HepG2 (cell line): ENCODE measurements at regions not wholly inside any gene's neighbourhood (a gene's known extent, or its start where the extent isn't known, plus 50 kb on each side); places are given as distances from the start of the nearest gene placed in this dataset.
"Not testable (repeated sequence)": the region's sequence is repeated elsewhere in the genome, so short reads cannot be mapped to it uniquely, and the experiment has no call there.

Experiments used
- ATAC-seq: fragments of 200-7000 bp; cut with Tn5 transposase; 3 replicates; pipeline ENCODE4 v1.9.1; 2020; ENCODE audit warnings: mild to moderate bottlenecking, moderate library complexity
- BruUV-seq: library from RNA; stranded (reverse); fragments of 400-500 nt; replicated peaks from 2 replicates; lab custom pipeline; 2021; lab: Mats Ljungman, UMichigan
- CTCF ChIA-PET: fragments of 300-600 bp; formaldehyde crosslinking; extraction: SDS; loops from one replicate; lab custom pipeline; 2021; ENCODE audit warnings: low total read pairs, inconsistent platforms, low intra/inter-chr PET ratio; lab: Yijun Ruan, JAX
- POLR2A ChIA-PET: fragments of 350-600 bp; sonication (Branson Sonifier 250); formaldehyde crosslinking; loops from one replicate; lab custom pipeline; 2020; ENCODE audit warnings: antibody characterized with exemption, inconsistent platforms; lab: Yijun Ruan, JAX
- DNase-seq: peaks from one replicate; pipeline ENCODE4 v3.0.0-alpha.2; 2015; ENCODE audit warnings: low spot score
- FAIRE-seq: peaks from 3 replicates; lab custom pipeline; 2011; peaks lifted over from hg19 to GRCh38; lab: Jason Lieb, UNC
- H2AFZ ChIP-seq: one replicate; pipeline ENCODE4 v1.6.1; 2011; ENCODE audit warnings: low read length, inconsistent platforms
- H3K27ac ChIP-seq: fragments of 300-600 bp; 3 replicates; pipeline ENCODE4 v1.8.0; 2011; ENCODE audit warnings: mixed run types, mild to moderate bottlenecking, mixed read lengths, low read length, inconsistent platforms; ENCODE audit not compliant: insufficient read depth; ENCODE audit errors: extremely low read length
- H3K27me3 ChIP-seq, 2 experiments: fragments of 200-600 bp in 1 of 2; 2 replicates in 1 of 2; 3 replicates in 1 of 2; pipeline versions ENCODE4 v1.6.0 to v1.8.0; 2011; ENCODE audit warnings: low read length in 2 of 2, mild to moderate bottlenecking in 2 of 2, moderate library complexity in 2 of 2, inconsistent platforms in 1 of 2; ENCODE audit not compliant: insufficient read depth in 2 of 2, control insufficient read depth in 1 of 2
- H3K36me3 ChIP-seq, 2 experiments: fragments of 200-600 bp in 1 of 2; replicated peaks in 1 of 2; 2 replicates in 1 of 2; 3 replicates in 1 of 2; pipeline versions ENCODE4 v1.5.1 to v1.8.0; 2011; ENCODE audit warnings: low read length in 2 of 2, inconsistent platforms in 1 of 2; ENCODE audit not compliant: insufficient read depth in 2 of 2, control insufficient read depth in 1 of 2
- H3K4me1 ChIP-seq: 2 replicates; pipeline ENCODE4 v1.5.1; 2012; ENCODE audit warnings: low read length, inconsistent platforms; ENCODE audit not compliant: insufficient read depth
- H3K4me2 ChIP-seq: 2 replicates; pipeline ENCODE4 v1.6.0; 2011; ENCODE audit warnings: low read depth, low read length, inconsistent platforms
- H3K4me3 ChIP-seq, 3 experiments: fragments of 200-600 bp in 1 of 3; sonication (generic), shearing (Covaris generic) in 1 of 3; replicated peaks in 1 of 3; 2 replicates each; pipeline ENCODE4 v1.5.1; 2011 to 2016; ENCODE audit warnings: low read length in 3 of 3, inconsistent platforms in 2 of 3, low read depth in 2 of 3, mild to moderate bottlenecking in 2 of 3, control low read depth in 1 of 3, mixed read lengths in 1 of 3; ENCODE audit not compliant: insufficient read depth in 1 of 3
- H3K79me2 ChIP-seq: one replicate; pipeline ENCODE4 v1.6.1; 2011; ENCODE audit warnings: low read length, inconsistent platforms; ENCODE audit not compliant: insufficient read depth
- H3K9ac ChIP-seq: 2 replicates; pipeline ENCODE4 v1.6.0; 2011; ENCODE audit warnings: mild to moderate bottlenecking, low read depth, low read length, inconsistent platforms; ENCODE audit not compliant: insufficient read depth
- H3K9me3 ChIP-seq: 2 replicates; pipeline ENCODE4 v1.5.1; 2012; ENCODE audit warnings: mild to moderate bottlenecking, low read length
- H4K20me1 ChIP-seq: 2 replicates; pipeline ENCODE4 v1.6.0; 2011; ENCODE audit warnings: inconsistent platforms, mild to moderate bottlenecking, low read length, moderate library complexity; ENCODE audit not compliant: insufficient read depth
- AGO2 ChIP-seq: fragments of 200-400 bp; formaldehyde crosslinking; optimal IDR thresholded peaks from 2 replicates; pipeline ENCODE3; 2017; ENCODE audit warnings: mild to moderate bottlenecking, low read depth, low read length, moderate library complexity
- HNRNPK ChIP-seq: fragments of 200-400 bp; formaldehyde crosslinking; IDR thresholded peaks from 2 replicates; pipeline ENCODE4 v1.6.1; 2018; ENCODE audit warnings: low read length, low read depth, moderate library complexity, mild to moderate bottlenecking; ENCODE audit not compliant: poor library complexity, severe bottlenecking
- KLF11 ChIP-seq: IDR thresholded peaks from 2 replicates; pipeline ENCODE4 v1.6.1; 2016; ENCODE audit warnings: missing compliant biosample characterization
- KMT2A ChIP-seq: sonication (generic); formaldehyde crosslinking; IDR thresholded peaks from 2 replicates; pipeline ENCODE4 v1.4.0; 2020; ENCODE audit warnings: missing genetic modification reagents
- MED13 ChIP-seq: sonication (generic); formaldehyde crosslinking; IDR thresholded peaks from 2 replicates; pipeline ENCODE4 v1.5.0; 2020; ENCODE audit warnings: missing genetic modification reagents
- NR0B2 ChIP-seq: sonication (generic); formaldehyde crosslinking; IDR thresholded peaks from 2 replicates; pipeline ENCODE4 v1.4.0; 2020; ENCODE audit warnings: mild to moderate bottlenecking, missing genetic modification reagents
- NR2F2 ChIP-seq: IDR thresholded peaks from 2 replicates; pipeline ENCODE4 v1.6.1; 2012; ENCODE audit warnings: low read depth, inconsistent platforms, borderline replicate concordance
- ZNF775 ChIP-seq: sonication (generic); formaldehyde crosslinking; IDR thresholded peaks from 2 replicates; pipeline ENCODE4 v1.4.0; 2020; ENCODE audit warnings: missing genetic modification reagents, mild to moderate bottlenecking, moderate library complexity, borderline replicate concordance
- WGBS: methylation state at CpG from one replicate; pipeline ENCODE4 v1.1.6; 2017; ENCODE audit warnings: low lambda C conversion rate; 5-methylcytosine and 5-hydroxymethylcytosine counted together
- in situ Hi-C: cut with HindIII; loops from 2 replicates; pipeline ENCODE4 v1.10.0; 2017; ENCODE audit warnings: low pct_unique_long_range_greater_than_20kb; ENCODE audit not compliant: extremely low pct_ligation_motif_present
- intact Hi-C: fragments of 100-400 bp; cut with micrococcal nuclease; formaldehyde crosslinking; loops from one replicate; pipeline ENCODE4 v1.10.0; 2022; ENCODE audit not compliant: unreplicated experiment

DNA sequence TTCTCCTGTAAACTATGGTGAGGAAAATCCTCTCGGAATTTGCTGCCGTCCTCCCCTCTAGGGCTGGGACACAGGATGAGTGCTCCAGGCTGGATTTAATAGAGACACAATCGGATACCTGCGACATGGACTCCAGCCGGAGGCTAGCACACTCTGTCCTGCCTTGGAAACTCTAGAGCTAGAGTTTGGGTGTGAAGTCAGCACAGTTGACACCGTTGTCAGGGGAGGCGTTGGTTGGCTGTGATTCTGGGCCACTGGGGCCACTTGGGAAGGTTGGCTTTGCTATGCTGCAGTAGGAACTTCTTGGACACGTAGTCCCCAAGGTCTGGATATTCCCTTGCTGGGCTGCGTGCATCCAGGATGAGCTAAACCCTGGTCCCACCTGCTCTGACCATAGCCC is 169.4 kb downstream of the NRN1 start:
- TF ChIP-seq MED13 (CRISPR knock-in tag) (no peak), ZNF775 (no peak), AGO2 (no peak), KLF11 (no peak), NR0B2 (CRISPR knock-in tag) (no peak), NR2F2 (no peak), KMT2A (CRISPR knock-in tag) (no peak)
- no peak overlapping the region for H3K27ac ChIP-seq
- no peaks in the 10 kb centered on the region for H3K9me3 ChIP-seq
- no peaks in the 10 kb centered on the region for H3K36me3 ChIP-seq
- 53% methylated on average over 6 of the region's 9 CpGs for WGBS
- in situ Hi-C loops = no loop called here
- no peaks in the 10 kb centered on the region for H3K79me2 ChIP-seq
- H3K4me2 ChIP-seq = no peak overlapping the region
- no peak overlapping the region for H3K9ac ChIP-seq
- intact Hi-C loops = no loop called here
- DNase-seq (no peak), FAIRE-seq (no peak), ATAC-seq (no peak)
- no TSS peak for BruUV-seq
- H3K4me1 ChIP-seq = no peaks in the 10 kb centered on the region
- no peak overlapping the region for H3K4me3 ChIP-seq
- CTCF ChIA-PET = no interaction called here
- H3K27me3 ChIP-seq = peaks cover 4 to 22% of the 10 kb centered on the region in 2 experiments; a peak in 3 of 5 replicates
- POLR2A ChIA-PET = no interaction called here
- H2AFZ ChIP-seq = no peak overlapping the region
- H4K20me1 ChIP-seq = 0 out of 2 replicates have a peak, but pooled peaks cover 4% of the 10 kb centered on the region

DNA sequence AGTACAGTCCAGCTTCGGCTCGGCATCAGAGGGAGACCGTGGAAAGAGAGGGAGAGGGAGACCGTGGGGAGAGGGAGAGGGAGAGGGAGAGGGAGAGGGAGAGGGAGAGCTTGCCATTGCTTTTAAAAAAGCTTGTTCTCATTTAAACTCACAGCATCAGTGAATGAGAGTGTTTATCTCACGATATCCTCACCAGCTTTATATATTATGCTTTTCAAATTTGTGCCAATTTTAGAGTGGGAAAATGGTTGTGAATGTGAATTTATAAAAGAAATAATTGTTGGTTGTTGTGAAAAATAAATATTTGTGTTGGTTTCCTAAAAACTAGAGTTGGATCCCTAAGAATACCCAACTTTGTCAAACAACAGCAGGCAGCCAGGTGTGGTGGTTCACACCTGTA is 170.1 kb downstream of the NRN1 start:
- ATAC-seq, CTCF ChIA-PET, DNase-seq, H3K4me1 ChIP-seq, BruUV-seq, H3K4me2 ChIP-seq, H3K9ac ChIP-seq, H2AFZ ChIP-seq, H4K20me1 ChIP-seq, POLR2A ChIA-PET, in situ Hi-C loops, intact Hi-C loops, H3K9me3 ChIP-seq, FAIRE-seq, H3K27ac ChIP-seq, H3K36me3 ChIP-seq, H3K4me3 ChIP-seq, H3K79me2 ChIP-seq: not testable (repeated sequence)
- 55% methylated on average over 5 of the region's 5 CpGs for WGBS
- peaks cover 4 to 22% of the 10 kb centered on the region in 2 experiments; a peak in 3 of 5 replicates for H3K27me3 ChIP-seq
- TF ChIP-seq HNRNPK = peak; percentile 75
